ENCODE measurements at regions not wholly inside any gene's neighbourhood (a gene's known extent, or its start where the extent isn't known, plus 50 kb on each side); places are given as distances from the start of the nearest gene placed in this dataset.

DNA sequence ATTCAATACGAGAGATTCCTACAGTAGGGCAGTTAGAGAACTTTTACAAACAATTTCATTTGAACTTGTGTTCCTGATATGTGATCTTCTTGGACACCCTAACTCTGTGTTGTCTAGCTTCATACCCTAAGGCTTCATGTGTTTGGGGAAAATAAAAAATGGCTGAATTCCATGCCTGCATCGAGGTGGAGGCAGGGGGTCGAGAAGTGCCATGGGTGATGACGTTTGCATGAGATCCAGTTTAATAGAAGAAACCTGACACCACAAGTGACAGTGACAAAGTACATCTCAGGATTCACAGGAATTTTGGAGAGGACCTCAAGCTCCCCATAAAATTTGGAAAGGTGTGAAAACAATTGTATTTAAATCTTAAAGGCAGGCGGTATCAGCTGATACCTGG lies 169.2 kb upstream of the NABP1 start:
- H3K9ac ChIP-seq (ENCODE audit: insufficient read depth in 1 of 2, low read length in 2 of 2) = no peak overlapping the region
- TF ChIP-seq, protein P1, sequence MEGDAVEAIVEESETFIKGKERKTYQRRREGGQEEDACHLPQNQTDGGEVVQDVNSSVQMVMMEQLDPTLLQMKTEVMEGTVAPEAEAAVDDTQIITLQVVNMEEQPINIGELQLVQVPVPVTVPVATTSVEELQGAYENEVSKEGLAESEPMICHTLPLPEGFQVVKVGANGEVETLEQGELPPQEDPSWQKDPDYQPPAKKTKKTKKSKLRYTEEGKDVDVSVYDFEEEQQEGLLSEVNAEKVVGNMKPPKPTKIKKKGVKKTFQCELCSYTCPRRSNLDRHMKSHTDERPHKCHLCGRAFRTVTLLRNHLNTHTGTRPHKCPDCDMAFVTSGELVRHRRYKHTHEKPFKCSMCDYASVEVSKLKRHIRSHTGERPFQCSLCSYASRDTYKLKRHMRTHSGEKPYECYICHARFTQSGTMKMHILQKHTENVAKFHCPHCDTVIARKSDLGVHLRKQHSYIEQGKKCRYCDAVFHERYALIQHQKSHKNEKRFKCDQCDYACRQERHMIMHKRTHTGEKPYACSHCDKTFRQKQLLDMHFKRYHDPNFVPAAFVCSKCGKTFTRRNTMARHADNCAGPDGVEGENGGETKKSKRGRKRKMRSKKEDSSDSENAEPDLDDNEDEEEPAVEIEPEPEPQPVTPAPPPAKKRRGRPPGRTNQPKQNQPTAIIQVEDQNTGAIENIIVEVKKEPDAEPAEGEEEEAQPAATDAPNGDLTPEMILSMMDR (IDR thresholded peaks at IDR 0.05; ENCODE audit: control extremely low read depth, extremely low read depth) = no peak
- H3K4me1 ChIP-seq (ENCODE audit: control insufficient read depth in 5 of 5, insufficient read depth in 5 of 5, low read length in 5 of 5) = peaks cover 0 to 34% (median 6%) of the 10 kb centered on the region in 5 donors
- DNase-seq = no peak
- no peak overlapping the region for H3K27ac ChIP-seq (ENCODE audit: low read depth in 1 of 2, low read length in 1 of 2)
- no peak for ATAC-seq (ENCODE audit: insufficient read depth, low FRiP score)
- H3K27me3 ChIP-seq (ENCODE audit: control insufficient read depth in 3 of 3, insufficient read depth in 3 of 3, low read length in 2 of 3) = no peaks in the 10 kb centered on the region
- 86 to 87% methylated on average over 5 of the region's 5 CpGs for WGBS, 2 donors
- H3K36me3 ChIP-seq (ENCODE audit: control insufficient read depth in 4 of 4, insufficient read depth in 4 of 4, low read length in 4 of 4) = no peaks in the 10 kb centered on the region
- H3K9me3 ChIP-seq (ENCODE audit: control insufficient read depth in 4 of 4, insufficient read depth in 3 of 4, low read length in 3 of 4) = no peaks in the 10 kb centered on the region
- H3K4me3 ChIP-seq = no peak overlapping the region

DNA sequence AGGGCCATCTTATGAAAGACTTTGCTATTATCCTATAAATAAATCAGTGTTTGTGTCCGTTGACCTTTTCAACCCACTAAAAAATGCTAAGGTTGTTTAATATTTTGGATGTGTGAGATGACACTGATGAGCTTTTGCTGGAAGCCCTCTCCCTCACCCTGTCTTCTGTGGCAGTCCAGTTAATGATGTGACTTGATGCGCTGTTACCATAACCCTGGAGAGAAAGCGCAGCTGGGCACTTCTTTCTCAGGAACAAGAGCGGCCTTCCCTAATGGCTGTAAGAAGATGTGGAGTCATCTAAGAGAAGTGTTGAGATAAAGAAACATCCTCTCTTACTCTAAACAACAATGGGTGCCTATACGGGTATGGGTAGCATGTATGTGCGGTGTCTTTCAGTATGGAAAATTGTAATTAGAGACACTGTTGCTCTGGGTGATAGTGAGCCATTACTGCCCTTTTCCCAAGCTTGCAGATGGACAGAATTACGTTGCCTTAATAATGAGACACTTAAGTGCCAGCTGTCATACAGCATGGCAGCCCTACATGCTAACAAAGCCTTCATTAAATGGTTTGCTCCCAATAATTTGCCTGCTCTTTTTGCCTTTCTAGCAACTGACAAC lies 165.6 kb upstream of the NABP1 start:
- Histone ChIP-seq H3K27ac (ENCODE audit: low read depth in 1 of 2, low read length in 1 of 2) (peak overlapping the region in 1 of 2 donors; percentile 20), H3K4me3 (no peak overlapping the region), H3K4me1 (ENCODE audit: control insufficient read depth in 5 of 5, insufficient read depth in 5 of 5, low read length in 5 of 5) (peaks cover 0 to 43% (median 6%) of the 10 kb centered on the region in 5 donors), H3K9me3 (ENCODE audit: control insufficient read depth in 4 of 4, insufficient read depth in 3 of 4, low read length in 3 of 4) (no peaks in the 10 kb centered on the region), H3K27me3 (ENCODE audit: control insufficient read depth in 3 of 3, insufficient read depth in 3 of 3, low read length in 2 of 3) (no peaks in the 10 kb centered on the region), H3K9ac (ENCODE audit: insufficient read depth in 1 of 2, low read length in 2 of 2) (no peak overlapping the region), H3K36me3 (ENCODE audit: control insufficient read depth in 4 of 4, insufficient read depth in 4 of 4, low read length in 4 of 4) (no peaks in the 10 kb centered on the region)
- peak; percentile 27 for ATAC-seq (ENCODE audit: insufficient read depth, low FRiP score)
- TF ChIP-seq, protein P1 (IDR thresholded peaks at IDR 0.05; ENCODE audit: control extremely low read depth, extremely low read depth) = no peak
- peak; percentile 91 to 97 (median 96) for DNase-seq
- WGBS, 2 donors = 78 to 84% methylated on average over 7 of the region's 7 CpGs

DNA sequence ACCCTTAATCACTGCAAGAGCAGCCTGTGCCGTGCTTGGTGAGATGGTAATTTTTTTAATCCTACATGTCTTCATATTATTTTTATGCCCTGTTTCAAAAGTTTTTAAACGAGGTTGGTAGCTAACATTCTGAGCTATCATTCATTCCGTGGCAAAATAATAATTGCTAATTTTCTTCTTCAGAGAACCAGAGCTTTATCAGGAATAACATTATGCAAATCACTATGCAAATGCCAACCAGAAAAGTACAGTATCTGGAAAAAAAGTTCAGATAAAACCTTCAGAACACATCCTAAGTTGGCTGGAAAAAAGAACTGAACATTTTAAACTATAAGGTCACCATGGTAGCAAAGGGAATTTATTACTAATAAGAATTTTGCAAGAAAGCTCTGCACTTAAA lies 165.1 kb upstream of the NABP1 start:
- Histone ChIP-seq H3K27ac (ENCODE audit: low read depth in 1 of 2, low read length in 1 of 2) (peak overlapping the region in 1 of 2 donors; percentile 20), H3K4me3 (no peak overlapping the region), H3K27me3 (ENCODE audit: control insufficient read depth in 3 of 3, insufficient read depth in 3 of 3, low read length in 2 of 3) (no peaks in the 10 kb centered on the region), H3K4me1 (ENCODE audit: control insufficient read depth in 5 of 5, insufficient read depth in 5 of 5, low read length in 5 of 5) (peaks cover 0 to 43% (median 6%) of the 10 kb centered on the region in 5 donors), H3K9me3 (ENCODE audit: control insufficient read depth in 4 of 4, insufficient read depth in 3 of 4, low read length in 3 of 4) (no peaks in the 10 kb centered on the region), H3K36me3 (ENCODE audit: control insufficient read depth in 4 of 4, insufficient read depth in 4 of 4, low read length in 4 of 4) (no peaks in the 10 kb centered on the region), H3K9ac (ENCODE audit: insufficient read depth in 1 of 2, low read length in 2 of 2) (no peak overlapping the region)
- TF ChIP-seq, protein P1 (IDR thresholded peaks at IDR 0.05; ENCODE audit: control extremely low read depth, extremely low read depth) = no peak
- WGBS, 2 donors = 83 to 89% methylated on average over 3 of the region's 3 CpGs
- ATAC-seq (ENCODE audit: insufficient read depth, low FRiP score) (no peak), DNase-seq (peak in 2 of 3 donors; percentile 36 to 65)

DNA sequence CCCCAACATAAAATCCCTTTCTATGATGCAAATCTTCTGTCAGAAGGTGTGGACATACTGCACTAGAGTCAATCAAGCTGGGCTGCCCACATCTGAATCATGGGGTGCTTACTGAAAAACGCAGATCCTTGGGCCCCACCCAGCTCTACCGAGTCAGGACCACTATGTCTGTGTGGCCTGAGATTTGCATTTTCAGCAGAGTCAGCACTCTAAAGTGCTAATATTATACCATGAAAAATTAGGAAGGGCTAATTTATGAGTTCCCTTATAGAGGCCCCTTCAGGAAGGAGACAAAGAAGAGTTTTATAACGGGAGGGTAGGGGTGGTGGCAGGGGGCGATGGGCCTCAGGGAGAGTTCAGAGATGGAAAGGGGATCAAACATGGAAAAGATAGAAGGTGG lies 163.3 kb upstream of the NABP1 start:
- no peak for ATAC-seq (ENCODE audit: insufficient read depth, low FRiP score)
- H3K4me3 ChIP-seq = no peak overlapping the region
- peaks cover 0 to 39% (median 6%) of the 10 kb centered on the region in 5 donors for H3K4me1 ChIP-seq (ENCODE audit: control insufficient read depth in 5 of 5, insufficient read depth in 5 of 5, low read length in 5 of 5)
- DNase-seq = peak in 1 of 3 donors; percentile 29
- no peaks in the 10 kb centered on the region for H3K9me3 ChIP-seq (ENCODE audit: control insufficient read depth in 4 of 4, insufficient read depth in 3 of 4, low read length in 3 of 4)
- no peaks in the 10 kb centered on the region for H3K36me3 ChIP-seq (ENCODE audit: control insufficient read depth in 4 of 4, insufficient read depth in 4 of 4, low read length in 4 of 4)
- TF ChIP-seq, protein P1 (IDR thresholded peaks at IDR 0.05; ENCODE audit: control extremely low read depth, extremely low read depth) = no peak
- no peak overlapping the region for H3K27ac ChIP-seq (ENCODE audit: low read depth in 1 of 2, low read length in 1 of 2)
- WGBS, 2 donors = 48 to 55% methylated on average over 4 of the region's 4 CpGs
- no peak overlapping the region for H3K9ac ChIP-seq (ENCODE audit: insufficient read depth in 1 of 2, low read length in 2 of 2)
- no peaks in the 10 kb centered on the region for H3K27me3 ChIP-seq (ENCODE audit: control insufficient read depth in 3 of 3, insufficient read depth in 3 of 3, low read length in 2 of 3)
